GM20000 (cell line): ENCODE measurements at regions not wholly inside any gene's neighbourhood (a gene's known extent, or its start where the extent isn't known, plus 50 kb on each side); places are given as distances from the start of the nearest gene placed in this dataset.
"Not testable (repeated sequence)": the region's sequence is repeated elsewhere in the genome, so short reads cannot be mapped to it uniquely, and the experiment has no call there.

Experiments
- DNase-seq: peaks from one replicate; pipeline ENCODE4 v3.0.0; 2012; ENCODE audit warnings: low spot score
- TF ChIP-seq, protein P1 (sequence below): IDR thresholded peaks from 2 replicates; pipeline ENCODE4 v1.5.1; 2012; ENCODE audit warnings: mild to moderate bottlenecking, control low read depth; ENCODE audit errors: extremely low read depth, missing control alignments

GRCh38 chr20:19841740-19842139 is 83.7 kb downstream of the RIN2 start:
- no peak for DNase-seq
- TF ChIP-seq, protein P1, sequence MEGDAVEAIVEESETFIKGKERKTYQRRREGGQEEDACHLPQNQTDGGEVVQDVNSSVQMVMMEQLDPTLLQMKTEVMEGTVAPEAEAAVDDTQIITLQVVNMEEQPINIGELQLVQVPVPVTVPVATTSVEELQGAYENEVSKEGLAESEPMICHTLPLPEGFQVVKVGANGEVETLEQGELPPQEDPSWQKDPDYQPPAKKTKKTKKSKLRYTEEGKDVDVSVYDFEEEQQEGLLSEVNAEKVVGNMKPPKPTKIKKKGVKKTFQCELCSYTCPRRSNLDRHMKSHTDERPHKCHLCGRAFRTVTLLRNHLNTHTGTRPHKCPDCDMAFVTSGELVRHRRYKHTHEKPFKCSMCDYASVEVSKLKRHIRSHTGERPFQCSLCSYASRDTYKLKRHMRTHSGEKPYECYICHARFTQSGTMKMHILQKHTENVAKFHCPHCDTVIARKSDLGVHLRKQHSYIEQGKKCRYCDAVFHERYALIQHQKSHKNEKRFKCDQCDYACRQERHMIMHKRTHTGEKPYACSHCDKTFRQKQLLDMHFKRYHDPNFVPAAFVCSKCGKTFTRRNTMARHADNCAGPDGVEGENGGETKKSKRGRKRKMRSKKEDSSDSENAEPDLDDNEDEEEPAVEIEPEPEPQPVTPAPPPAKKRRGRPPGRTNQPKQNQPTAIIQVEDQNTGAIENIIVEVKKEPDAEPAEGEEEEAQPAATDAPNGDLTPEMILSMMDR = no peak

- not testable (repeated sequence) for DNase-seq
Observed at GRCh38 chr20:19844850-19845249, 86.8 kb downstream of the RIN2 start.

DNA sequence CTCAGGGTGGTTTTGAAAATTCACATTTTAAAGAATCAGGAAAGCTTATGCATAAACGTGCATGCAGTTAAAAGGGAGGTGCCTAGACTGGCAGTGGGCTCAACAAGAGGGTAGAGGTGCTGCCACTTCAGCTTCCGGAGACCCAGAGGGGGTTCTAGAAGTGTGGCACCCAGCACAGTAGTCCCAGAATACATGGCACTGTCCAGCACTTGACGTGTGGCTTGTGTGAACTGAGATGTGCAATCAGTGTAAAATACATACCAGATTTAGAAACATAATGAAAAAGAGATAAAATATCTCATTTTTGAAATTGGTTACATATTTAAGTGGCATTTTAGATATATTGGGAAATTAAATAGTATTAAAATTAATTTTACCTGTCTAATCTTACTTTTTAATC is 89.3 kb downstream of the RIN2 start:
- no peak for DNase-seq

DNA sequence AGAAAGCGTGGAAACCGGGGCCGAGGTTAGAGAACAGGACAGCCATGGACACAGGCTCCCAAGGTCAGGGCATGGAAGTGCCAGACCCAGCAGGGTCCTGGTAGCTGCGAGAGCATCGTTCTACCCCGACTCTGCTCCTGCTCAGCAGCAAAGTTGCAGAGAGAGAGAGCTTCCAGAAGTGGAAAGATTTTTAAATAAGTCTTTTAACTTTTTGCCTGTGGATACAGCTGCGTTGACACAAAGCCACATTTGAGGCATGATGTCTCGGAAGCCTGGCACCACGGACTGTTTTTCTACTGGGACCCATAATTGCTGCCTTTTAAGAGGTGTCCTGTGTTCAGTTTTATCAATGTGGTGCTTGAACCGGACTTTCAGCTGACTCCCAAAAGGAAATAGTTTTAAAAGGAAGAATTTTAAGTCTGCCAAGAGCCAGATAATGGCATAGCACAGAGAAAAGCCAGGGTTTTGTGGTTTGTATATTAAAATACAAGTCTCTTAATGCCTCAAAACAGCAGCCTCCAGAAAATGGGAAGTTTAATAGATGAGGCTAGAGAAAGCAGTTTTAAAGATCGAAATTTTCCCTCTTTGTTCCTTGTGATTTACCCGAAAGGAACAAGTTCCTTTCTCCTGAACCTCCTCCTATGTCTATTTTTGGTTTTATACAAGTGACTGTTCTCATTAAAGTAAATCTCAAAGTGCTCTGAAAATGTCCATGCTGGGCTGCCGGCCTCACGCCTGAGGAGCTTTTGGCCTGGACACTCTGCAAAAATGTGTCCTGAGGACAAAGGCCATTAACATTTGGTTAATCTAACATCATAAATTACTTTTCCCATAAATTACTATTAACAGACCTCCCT is 91.5 kb downstream of the RIN2 start:
- TF ChIP-seq, protein P1 = no peak
- DNase-seq = no peak

More for the DNA sequence above, 89.3 kb downstream of the RIN2 start:
- TF ChIP-seq, protein P1 = no peak

GRCh38 chr20:19850198-19850533 is 92.1 kb downstream of the RIN2 start:
- TF ChIP-seq, protein P1 = no peak
- no peak for DNase-seq

- TF ChIP-seq, protein P1 = no peak
- DNase-seq = no peak
Observed at GRCh38 chr20:19851861-19852260, 93.8 kb downstream of the RIN2 start.

- no peak for DNase-seq
- TF ChIP-seq, protein P1 = no peak
Observed at GRCh38 chr20:19855416-19855815, 97.4 kb downstream of the RIN2 start.
